ENCODE measurements at regions not wholly inside any gene's neighbourhood (a gene's known extent, or its start where the extent isn't known, plus 50 kb on each side); places are given as distances from the start of the nearest gene placed in this dataset.
"Not testable (repeated sequence)": the region's sequence is repeated elsewhere in the genome, so short reads cannot be mapped to it uniquely, and the experiment has no call there.

DNA sequence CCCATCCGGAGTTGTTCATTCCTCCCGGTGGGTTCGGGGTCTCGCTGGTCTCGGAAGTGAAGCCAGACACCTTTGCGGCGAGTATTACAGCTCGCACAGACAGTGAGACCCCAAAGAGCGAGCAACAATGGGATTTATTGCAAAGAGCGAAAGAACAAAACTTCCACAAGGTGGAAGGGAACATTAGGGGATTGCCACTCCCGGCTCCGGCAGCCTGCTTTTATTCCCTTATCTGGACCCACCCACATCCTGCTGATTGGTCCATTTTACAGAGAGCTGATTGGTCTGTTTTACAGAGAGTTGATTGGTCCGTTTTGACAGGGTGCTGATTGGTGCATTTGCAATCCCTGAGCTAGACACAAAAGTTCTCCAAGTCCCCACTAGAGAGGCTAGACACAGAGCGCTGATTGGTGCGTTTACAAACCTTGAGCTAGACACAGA is 178.7 kb upstream of the KAZN start:
- FAIRE-seq; H3K9me3 ChIP-seq (ENCODE audit: control insufficient read depth in 2 of 2, insufficient read depth in 1 of 2, low read depth in 1 of 2, low read length in 1 of 2): not testable (repeated sequence)

DNA sequence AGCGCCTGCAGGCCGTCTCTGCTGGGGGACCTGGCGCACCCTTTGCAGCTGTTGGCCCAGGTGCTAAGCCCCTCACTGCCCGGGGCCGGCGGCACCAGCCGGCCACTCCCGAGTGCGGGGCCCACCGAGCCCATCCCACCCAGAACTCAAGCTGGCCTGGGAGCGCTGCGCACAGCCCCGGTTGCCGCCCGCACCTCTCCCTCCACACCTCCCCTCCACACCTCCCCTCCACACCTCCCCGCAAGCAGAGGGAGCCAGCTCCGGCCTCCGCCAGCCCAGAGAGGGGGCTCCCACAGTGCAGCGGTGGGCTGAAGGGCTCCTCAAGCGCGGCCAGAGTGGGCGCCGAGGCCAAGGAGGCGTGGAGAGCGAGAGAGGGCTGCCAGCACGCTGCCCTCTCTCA is 177.8 kb upstream of the KAZN start:
- H3K4me3 ChIP-seq (ENCODE audit: low read depth in 1 of 3, low read length in 3 of 3): no peak overlapping the region
- no peak for FAIRE-seq
- H3K4me1 ChIP-seq (ENCODE audit: control insufficient read depth in 3 of 3, insufficient read depth in 2 of 3, low read depth in 1 of 3, low read length in 2 of 3): no peaks in the 10 kb centered on the region
- 93 to 95% (median 94%) methylated on average over 14 to 26 of the region's 26 CpGs for WGBS, 3 donors
- no peak for DNase-seq
- H3K27me3 ChIP-seq (ENCODE audit: control insufficient read depth in 3 of 3, insufficient read depth in 3 of 3, low read length in 3 of 3): no peaks in the 10 kb centered on the region
- H3K27ac ChIP-seq (ENCODE audit: low read depth in 1 of 3, low read length in 2 of 3): no peak overlapping the region
- H3K36me3 ChIP-seq (ENCODE audit: control insufficient read depth in 3 of 3, insufficient read depth in 2 of 3, low read depth in 1 of 3, low read length in 3 of 3): no peaks in the 10 kb centered on the region
- H3K9me3 ChIP-seq (ENCODE audit: control insufficient read depth in 2 of 2, insufficient read depth in 1 of 2, low read depth in 1 of 2, low read length in 1 of 2): no peaks in the 10 kb centered on the region

More for the DNA sequence above, 178.7 kb upstream of the KAZN start:
- WGBS, 3 donors: 93 to 94% (median 93%) methylated on average over 15 of the region's 15 CpGs
- not testable (repeated sequence) for H3K36me3 ChIP-seq (ENCODE audit: control insufficient read depth in 3 of 3, insufficient read depth in 2 of 3, low read depth in 1 of 3, low read length in 3 of 3); H3K4me1 ChIP-seq (ENCODE audit: control insufficient read depth in 3 of 3, insufficient read depth in 2 of 3, low read depth in 1 of 3, low read length in 2 of 3); H3K27ac ChIP-seq (ENCODE audit: low read depth in 1 of 3, low read length in 2 of 3); H3K4me3 ChIP-seq (ENCODE audit: low read depth in 1 of 3, low read length in 3 of 3); H3K27me3 ChIP-seq (ENCODE audit: control insufficient read depth in 3 of 3, insufficient read depth in 3 of 3, low read length in 3 of 3); DNase-seq

DNA sequence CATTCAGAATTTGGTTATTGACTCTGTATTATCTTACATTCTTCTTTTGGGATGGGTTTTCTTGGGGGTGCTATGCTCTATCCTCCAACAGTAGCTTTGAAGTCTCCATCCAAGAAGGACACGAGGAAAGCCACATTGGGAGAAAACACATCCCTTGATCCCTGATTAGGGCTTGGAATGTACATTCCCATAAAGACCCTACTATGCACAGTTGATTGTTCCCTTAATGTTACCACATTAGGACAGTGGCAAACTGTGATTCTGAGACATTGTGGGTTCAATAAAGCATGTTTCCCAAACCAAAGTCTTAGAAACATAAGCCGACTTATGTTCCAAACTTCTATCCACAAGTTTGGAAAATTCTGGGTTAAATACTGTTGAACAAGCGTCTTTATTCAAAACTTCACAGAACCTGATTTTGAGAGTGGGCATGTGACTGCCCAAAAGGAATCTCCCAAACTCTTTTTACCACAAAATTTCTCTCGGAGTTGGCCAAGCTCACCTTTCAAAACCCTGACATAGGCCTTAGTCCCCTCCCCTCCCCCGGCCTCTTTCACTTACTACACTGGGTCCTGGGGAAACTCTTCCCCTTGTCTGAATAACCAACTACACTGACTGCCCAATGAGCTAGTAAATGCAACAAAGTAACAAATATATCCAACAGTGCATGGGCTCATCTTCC is 177.0 kb upstream of the KAZN start:
- FAIRE-seq: no peak
- Histone ChIP-seq H3K27ac (ENCODE audit: low read depth in 1 of 3, low read length in 2 of 3) (no peak overlapping the region), H3K4me3 (ENCODE audit: low read depth in 1 of 3, low read length in 3 of 3) (no peak overlapping the region), H3K27me3 (ENCODE audit: control insufficient read depth in 3 of 3, insufficient read depth in 3 of 3, low read length in 3 of 3) (no peaks in the 10 kb centered on the region), H3K9me3 (ENCODE audit: control insufficient read depth in 2 of 2, insufficient read depth in 1 of 2, low read depth in 1 of 2, low read length in 1 of 2) (no peaks in the 10 kb centered on the region), H3K4me1 (ENCODE audit: control insufficient read depth in 3 of 3, insufficient read depth in 2 of 3, low read depth in 1 of 3, low read length in 2 of 3) (no peaks in the 10 kb centered on the region), H3K36me3 (ENCODE audit: control insufficient read depth in 3 of 3, insufficient read depth in 2 of 3, low read depth in 1 of 3, low read length in 3 of 3) (no peaks in the 10 kb centered on the region)
- WGBS, 3 donors: 88 to 95% (median 92%) methylated on average over 5 of the region's 5 CpGs
- no peak for DNase-seq

DNA sequence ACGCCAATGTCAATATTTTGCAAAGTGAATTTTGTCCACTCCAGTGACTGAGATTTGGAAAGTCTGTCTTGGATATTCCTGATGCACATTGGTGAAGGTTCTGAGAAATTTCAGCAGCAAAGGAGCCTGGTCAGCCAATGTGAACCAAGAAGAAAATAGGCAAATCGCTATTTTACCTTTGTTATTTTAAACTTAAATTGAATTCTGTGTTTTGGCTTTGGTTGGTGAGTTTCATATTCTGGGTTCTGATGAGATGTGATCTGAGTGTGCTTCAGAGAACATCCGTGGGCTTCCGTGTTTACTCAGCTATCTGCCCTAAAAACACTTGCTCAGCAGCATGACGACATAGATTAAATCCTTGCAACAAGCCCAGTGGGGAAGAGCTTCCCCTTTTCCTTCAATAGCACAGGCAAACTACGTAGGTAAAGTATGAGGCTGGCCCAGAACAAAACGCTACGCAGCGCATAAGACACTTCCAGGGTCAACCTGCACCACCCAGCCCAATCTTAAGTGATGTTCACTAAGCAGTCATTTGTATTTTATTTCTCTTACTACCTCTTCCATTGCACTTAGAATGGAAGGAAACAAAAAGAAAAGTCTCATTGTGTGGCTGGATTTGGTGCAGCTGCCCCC is 176.4 kb upstream of the KAZN start:
- Histone ChIP-seq H3K9me3 (ENCODE audit: control insufficient read depth in 2 of 2, insufficient read depth in 1 of 2, low read depth in 1 of 2, low read length in 1 of 2) (no peaks in the 10 kb centered on the region), H3K4me3 (ENCODE audit: low read depth in 1 of 3, low read length in 3 of 3) (no peak overlapping the region), H3K27ac (ENCODE audit: low read depth in 1 of 3, low read length in 2 of 3) (no peak overlapping the region), H3K36me3 (ENCODE audit: control insufficient read depth in 3 of 3, insufficient read depth in 2 of 3, low read depth in 1 of 3, low read length in 3 of 3) (no peaks in the 10 kb centered on the region), H3K27me3 (ENCODE audit: control insufficient read depth in 3 of 3, insufficient read depth in 3 of 3, low read length in 3 of 3) (no peaks in the 10 kb centered on the region), H3K4me1 (ENCODE audit: control insufficient read depth in 3 of 3, insufficient read depth in 2 of 3, low read depth in 1 of 3, low read length in 2 of 3) (no peaks in the 10 kb centered on the region)
- 82 to 88% (median 87%) methylated on average over 9 of the region's 9 CpGs for WGBS, 3 donors
- DNase-seq (no peak), FAIRE-seq (no peak)

DNA sequence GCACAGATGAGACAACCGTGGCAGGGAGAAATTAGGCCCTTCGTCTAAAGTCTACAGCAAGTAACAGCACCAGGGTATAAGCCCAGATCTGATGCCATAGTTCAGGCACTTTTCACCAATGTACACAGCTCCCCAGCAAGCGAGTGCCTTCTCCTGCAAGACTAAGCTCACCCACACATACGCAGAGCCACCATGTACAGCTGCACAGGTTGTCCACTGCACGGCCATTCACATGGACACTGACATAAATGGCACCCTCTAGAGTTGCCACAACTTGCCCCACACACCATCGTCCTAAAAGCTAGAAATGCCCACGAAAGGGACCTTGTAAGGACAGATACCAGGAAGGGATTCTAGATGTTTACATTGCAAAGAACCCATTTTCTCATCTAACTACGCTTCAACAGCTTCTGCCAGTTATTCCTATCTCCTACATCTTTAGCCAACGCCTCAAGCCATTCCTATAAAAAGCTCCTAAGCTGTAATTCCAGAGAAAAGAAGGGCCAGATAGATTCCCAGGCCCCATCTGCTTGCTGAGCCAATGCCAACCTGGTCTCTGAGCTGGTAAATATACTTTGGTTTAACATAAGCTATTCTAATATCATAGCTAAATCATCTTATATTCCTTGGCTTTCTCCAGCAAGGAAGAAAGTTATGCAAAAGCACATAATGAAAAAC is 174.0 kb upstream of the KAZN start:
- FAIRE-seq (no peak), DNase-seq (no peak)
- H3K27me3 ChIP-seq (ENCODE audit: control insufficient read depth in 3 of 3, insufficient read depth in 3 of 3, low read length in 3 of 3): no peaks in the 10 kb centered on the region
- 84 to 86% (median 85%) methylated on average over 9 of the region's 9 CpGs for WGBS, 3 donors
- H3K27ac ChIP-seq (ENCODE audit: low read depth in 1 of 3, low read length in 2 of 3): no peak overlapping the region
- H3K9me3 ChIP-seq (ENCODE audit: control insufficient read depth in 2 of 2, insufficient read depth in 1 of 2, low read depth in 1 of 2, low read length in 1 of 2): no peaks in the 10 kb centered on the region
- H3K4me1 ChIP-seq (ENCODE audit: control insufficient read depth in 3 of 3, insufficient read depth in 2 of 3, low read depth in 1 of 3, low read length in 2 of 3): no peaks in the 10 kb centered on the region
- no peak overlapping the region for H3K4me3 ChIP-seq (ENCODE audit: low read depth in 1 of 3, low read length in 3 of 3)
- H3K36me3 ChIP-seq (ENCODE audit: control insufficient read depth in 3 of 3, insufficient read depth in 2 of 3, low read depth in 1 of 3, low read length in 3 of 3): no peaks in the 10 kb centered on the region

DNA sequence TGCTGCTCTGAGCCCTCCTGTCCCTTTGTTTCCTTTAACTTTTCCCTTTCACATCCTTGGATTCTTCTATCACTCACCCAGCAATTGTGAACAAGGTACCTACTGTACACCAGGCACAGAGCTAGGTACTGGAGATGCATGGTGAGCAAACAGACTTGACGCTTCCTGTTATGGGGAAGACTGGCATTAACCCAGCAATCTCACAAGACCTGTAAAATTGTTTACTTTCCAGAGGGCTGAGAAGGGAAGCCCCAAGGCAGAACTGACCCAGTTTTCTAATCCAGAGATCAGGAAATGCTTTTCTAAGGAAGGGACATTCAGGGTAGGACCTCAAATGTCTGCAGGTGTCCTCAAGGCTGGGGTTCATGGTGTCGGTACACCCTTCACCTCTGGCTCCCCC is 171.6 kb upstream of the KAZN start:
- H3K4me1 ChIP-seq (ENCODE audit: control insufficient read depth in 3 of 3, insufficient read depth in 2 of 3, low read depth in 1 of 3, low read length in 2 of 3): no peaks in the 10 kb centered on the region
- no peak overlapping the region for H3K27ac ChIP-seq (ENCODE audit: low read depth in 1 of 3, low read length in 2 of 3)
- H3K4me3 ChIP-seq (ENCODE audit: low read depth in 1 of 3, low read length in 3 of 3): no peak overlapping the region
- DNase-seq: no peak
- FAIRE-seq: no peak
- no peaks in the 10 kb centered on the region for H3K36me3 ChIP-seq (ENCODE audit: control insufficient read depth in 3 of 3, insufficient read depth in 2 of 3, low read depth in 1 of 3, low read length in 3 of 3)
- 94 to 96% (median 94%) methylated on average over 2 of the region's 2 CpGs for WGBS, 3 donors
- no peaks in the 10 kb centered on the region for H3K9me3 ChIP-seq (ENCODE audit: control insufficient read depth in 2 of 2, insufficient read depth in 1 of 2, low read depth in 1 of 2, low read length in 1 of 2)
- no peaks in the 10 kb centered on the region for H3K27me3 ChIP-seq (ENCODE audit: control insufficient read depth in 3 of 3, insufficient read depth in 3 of 3, low read length in 3 of 3)

DNA sequence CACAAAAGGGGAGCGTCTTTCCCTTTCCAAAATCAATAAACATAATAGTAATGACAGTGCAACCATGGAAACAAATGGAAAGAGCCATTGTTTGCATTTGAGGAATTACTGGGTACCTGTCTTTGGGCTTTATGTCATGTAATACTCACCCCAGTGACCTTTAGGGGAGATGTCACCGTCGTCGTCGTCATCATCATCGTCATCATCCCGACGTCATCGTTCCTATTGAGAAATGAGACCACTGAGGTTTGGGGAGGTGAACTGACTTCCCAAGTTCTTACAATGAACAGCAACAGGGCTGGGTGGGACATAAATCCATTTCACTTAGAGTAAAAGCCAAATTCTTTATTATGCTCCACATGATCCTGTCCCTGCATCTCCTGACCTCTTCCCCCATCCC is 168.9 kb upstream of the KAZN start:
- WGBS, 3 donors: 94 to 95% (median 94%) methylated on average over 9 of the region's 9 CpGs
- no peaks in the 10 kb centered on the region for H3K4me1 ChIP-seq (ENCODE audit: control insufficient read depth in 3 of 3, insufficient read depth in 2 of 3, low read depth in 1 of 3, low read length in 2 of 3)
- FAIRE-seq (no peak), DNase-seq (no peak)
- no peaks in the 10 kb centered on the region for H3K36me3 ChIP-seq (ENCODE audit: control insufficient read depth in 3 of 3, insufficient read depth in 2 of 3, low read depth in 1 of 3, low read length in 3 of 3)
- H3K9me3 ChIP-seq (ENCODE audit: control insufficient read depth in 2 of 2, insufficient read depth in 1 of 2, low read depth in 1 of 2, low read length in 1 of 2): no peaks in the 10 kb centered on the region
- H3K27me3 ChIP-seq (ENCODE audit: control insufficient read depth in 3 of 3, insufficient read depth in 3 of 3, low read length in 3 of 3): no peaks in the 10 kb centered on the region
- H3K27ac ChIP-seq (ENCODE audit: low read depth in 1 of 3, low read length in 2 of 3): no peak overlapping the region
- H3K4me3 ChIP-seq (ENCODE audit: low read depth in 1 of 3, low read length in 3 of 3): no peak overlapping the region

DNA sequence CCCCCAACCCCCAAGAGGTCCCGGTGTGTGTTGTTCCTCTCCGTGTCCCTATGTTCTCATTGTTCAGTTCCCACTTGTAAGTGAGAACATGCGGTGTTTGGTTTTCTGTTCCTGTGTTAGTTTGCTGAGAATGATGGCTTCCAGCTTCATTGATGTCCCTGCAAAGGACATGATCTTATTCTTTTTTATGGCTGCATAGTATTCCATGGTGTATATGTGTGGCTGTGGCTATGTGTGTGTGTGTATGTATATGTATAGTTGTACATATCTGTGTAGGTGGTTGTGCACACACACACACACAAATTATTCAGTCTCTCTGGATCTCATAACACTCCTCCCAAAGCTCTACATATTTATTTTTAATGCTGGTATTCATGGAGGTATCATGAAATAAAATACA is 165.8 kb upstream of the KAZN start:
- H3K4me3 ChIP-seq (ENCODE audit: low read depth in 1 of 3, low read length in 3 of 3); H3K9me3 ChIP-seq (ENCODE audit: control insufficient read depth in 2 of 2, insufficient read depth in 1 of 2, low read depth in 1 of 2, low read length in 1 of 2); H3K27ac ChIP-seq (ENCODE audit: low read depth in 1 of 3, low read length in 2 of 3); FAIRE-seq; H3K27me3 ChIP-seq (ENCODE audit: control insufficient read depth in 3 of 3, insufficient read depth in 3 of 3, low read length in 3 of 3); H3K4me1 ChIP-seq (ENCODE audit: control insufficient read depth in 3 of 3, insufficient read depth in 2 of 3, low read depth in 1 of 3, low read length in 2 of 3); H3K36me3 ChIP-seq (ENCODE audit: control insufficient read depth in 3 of 3, insufficient read depth in 2 of 3, low read depth in 1 of 3, low read length in 3 of 3); DNase-seq: not testable (repeated sequence)
- 96 to 98% (median 98%) methylated on average over 3 of the region's 3 CpGs for WGBS, 3 donors

Data from small intestine (tissue), 7 donors.